ENCODE measurements at regions not wholly inside any gene's neighbourhood (a gene's known extent, or its start where the extent isn't known, plus 50 kb on each side); places are given as distances from the start of the nearest gene placed in this dataset.

GRCh38 chr5:1748271-1748670 is 51.4 kb downstream of the MRPL36 start:
- TF ChIP-seq POLR2A (IDR thresholded peaks at IDR 0.05; ENCODE audit: low read depth, low read length) (no peak), POLR2AphosphoS5 (IDR thresholded peaks at IDR 0.05; ENCODE audit: low read depth, low read length) (no peak)
